HG02840 (cell line): ENCODE measurements at regions not wholly inside any gene's neighbourhood (a gene's known extent, or its start where the extent isn't known, plus 50 kb on each side); places are given as distances from the start of the nearest gene placed in this dataset.

ENCODE experiments used
- ATAC-seq: cut with Tn5 transposase; IDR thresholded peaks from one replicate; pipeline ENCODE4 v1.9.1; 2021; ENCODE audit warnings: mild to moderate bottlenecking, moderate library complexity, moderate number of reproducible peaks; ENCODE audit not compliant: unreplicated experiment, low FRiP score

- ATAC-seq: no peak
These were observed 601.5 kb upstream of the FANCL start for GRCh38 chr2:58842501-58843155.

DNA sequence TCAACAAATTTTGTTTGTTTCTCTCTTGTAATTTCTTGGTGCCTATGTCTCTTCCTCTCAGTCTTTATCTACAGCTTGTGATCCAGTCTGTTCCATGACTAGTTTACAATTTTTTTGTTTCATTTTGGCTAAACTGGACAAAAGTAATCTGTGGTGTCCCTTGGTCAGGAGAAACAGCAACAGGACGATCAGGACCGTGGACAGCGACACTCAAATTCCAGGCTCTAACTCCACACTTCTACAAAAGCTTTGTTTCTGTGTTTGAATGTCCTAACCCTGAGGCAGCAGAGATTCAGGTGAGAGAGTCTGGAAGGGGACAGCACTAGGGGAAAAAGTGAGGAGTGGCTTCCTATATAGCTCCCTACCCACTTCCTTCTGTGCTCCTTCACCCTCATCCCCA, 593.3 kb upstream of the FANCL start:
- no peak for ATAC-seq

DNA sequence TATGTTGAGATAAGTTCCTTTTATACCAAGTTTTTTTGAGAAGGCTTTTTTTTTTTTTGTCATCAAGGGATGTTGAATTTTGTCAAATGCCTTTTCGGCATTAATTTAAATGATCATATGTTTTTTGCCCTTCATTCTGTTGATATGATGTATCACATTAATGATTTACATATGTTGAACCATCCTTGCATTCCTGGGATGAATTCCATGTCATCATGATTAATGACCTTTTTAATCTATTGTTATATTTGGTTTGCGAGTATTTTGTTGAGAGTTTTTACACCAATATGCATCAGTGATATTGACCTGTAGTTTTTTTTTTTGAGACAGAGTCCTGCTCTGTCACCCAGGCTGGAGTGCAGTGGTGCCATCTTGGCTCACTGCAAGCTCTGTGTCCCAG, 585.7 kb upstream of the FANCL start:
- no peak for ATAC-seq

DNA sequence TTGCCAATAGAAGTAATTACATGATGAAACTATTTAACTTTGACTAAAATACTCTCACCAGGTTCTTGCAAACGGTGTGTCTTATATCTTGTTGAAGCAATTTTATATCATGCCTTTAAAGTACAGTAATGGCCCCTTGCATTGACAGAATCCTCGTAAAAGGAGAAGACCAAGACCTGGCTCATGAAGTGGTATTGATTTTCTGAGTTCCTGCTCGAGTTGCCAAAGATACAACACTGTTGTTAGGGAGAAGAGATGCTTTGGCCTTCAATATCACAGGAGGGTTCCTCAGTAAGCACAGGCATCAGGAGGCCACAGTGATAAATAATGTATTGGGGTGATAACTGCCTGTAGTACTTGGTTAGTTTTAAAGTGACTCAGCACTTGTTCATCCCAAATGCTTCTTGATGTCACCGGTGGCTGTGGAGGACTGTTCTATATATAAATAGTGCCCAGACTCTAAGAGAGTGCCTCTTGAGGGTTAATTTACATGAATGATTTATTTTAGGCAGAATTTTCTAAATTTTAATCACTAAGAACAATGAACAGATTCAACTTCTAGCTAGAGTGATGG, 571.7 kb upstream of the FANCL start:
- ATAC-seq: no peak

- ATAC-seq: no peak
These were observed 564.0 kb upstream of the FANCL start for GRCh38 chr2:58805126-58805525.

DNA sequence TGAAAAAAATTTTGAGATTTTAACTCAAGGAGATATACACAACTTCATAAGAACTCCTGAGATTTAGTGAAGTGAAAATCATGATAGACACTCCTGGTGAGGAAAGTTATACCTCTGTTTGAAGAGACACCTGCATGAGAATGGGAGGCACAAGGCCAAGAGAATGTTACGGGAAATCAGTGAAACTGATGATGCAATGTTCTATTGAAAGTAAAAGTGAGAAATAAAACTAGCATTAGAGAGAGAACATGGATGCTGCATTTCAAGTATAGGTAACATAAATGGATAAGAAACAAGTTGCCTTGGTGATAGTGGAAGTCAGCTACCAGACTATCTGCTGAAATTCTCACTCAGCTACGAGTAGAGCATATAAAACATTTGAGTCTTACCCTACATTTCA, 562.1 kb upstream of the FANCL start:
- no peak for ATAC-seq

DNA sequence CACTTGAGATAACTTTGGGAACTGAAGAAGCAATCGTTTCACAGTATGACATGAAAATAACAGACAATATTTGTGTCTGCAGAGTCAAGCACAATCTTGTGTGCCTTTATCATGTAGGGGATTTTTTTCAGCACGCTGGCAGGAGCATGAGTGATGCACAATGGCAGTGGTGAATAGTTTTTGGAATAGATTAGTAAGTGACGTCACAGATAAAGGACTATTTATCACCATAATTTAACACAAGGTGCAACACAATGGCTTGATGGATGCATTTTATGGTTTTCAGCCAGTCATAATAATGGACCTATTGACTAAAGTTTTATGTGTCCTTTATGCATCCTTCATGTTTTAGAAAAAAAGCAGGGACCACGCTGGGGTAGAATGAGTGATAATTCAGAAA, 559.8 kb upstream of the FANCL start:
- no peak for ATAC-seq

- no peak for ATAC-seq
These were observed 557.6 kb upstream of the FANCL start for GRCh38 chr2:58798676-58799208.

DNA sequence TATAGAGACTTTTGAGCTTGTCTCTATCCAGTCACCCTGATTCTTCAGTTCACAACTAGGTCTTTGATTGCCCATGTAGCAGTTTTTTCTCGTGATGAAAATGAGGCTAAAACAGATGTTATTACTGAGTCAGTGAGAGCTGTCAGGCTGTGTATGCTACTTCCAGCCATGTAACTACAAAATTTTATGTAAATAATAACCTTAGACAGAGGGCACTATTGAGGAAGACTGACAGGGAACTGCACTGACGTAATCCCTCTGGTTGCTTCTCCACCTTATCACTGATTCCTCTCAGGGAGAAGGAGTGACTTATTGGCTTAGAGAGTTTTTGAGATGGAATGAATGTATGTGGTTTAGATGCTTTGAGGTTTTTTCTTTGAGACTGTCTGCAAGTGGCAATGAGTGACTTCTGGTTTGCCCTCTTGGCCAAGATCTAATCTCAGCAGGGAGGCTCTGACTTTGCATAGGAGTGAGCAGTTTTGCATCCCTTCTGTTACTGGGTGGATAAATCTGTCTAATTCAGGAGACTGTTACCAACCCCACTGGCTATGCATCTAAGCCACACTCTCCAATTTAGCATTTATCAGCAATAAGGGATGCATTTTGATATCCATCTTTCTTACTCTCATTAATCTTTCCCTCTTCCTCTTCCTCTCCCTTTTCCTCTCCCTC, 555.2 kb upstream of the FANCL start:
- no peak for ATAC-seq

DNA sequence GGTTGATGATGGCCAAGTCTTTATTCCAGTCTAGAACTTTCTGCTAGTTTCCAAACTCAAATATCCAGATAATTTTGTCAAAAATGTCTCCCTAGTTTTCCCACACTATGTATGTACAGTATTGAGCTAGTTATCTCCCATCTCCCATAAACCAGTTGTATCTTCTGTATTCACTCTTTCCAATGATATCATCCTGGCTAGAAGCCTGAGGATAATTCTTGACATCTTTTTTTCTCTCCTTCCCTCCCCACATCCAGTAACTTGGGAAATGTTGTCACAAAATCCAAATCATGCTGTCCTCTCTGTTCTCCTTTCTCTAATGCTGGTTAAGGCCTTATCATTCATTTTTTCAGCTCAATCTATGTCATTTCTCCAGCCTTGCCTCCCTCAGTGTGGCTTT, 553.8 kb upstream of the FANCL start:
- ATAC-seq: no peak

- no peak for ATAC-seq
These were observed 553.0 kb upstream of the FANCL start for GRCh38 chr2:58794103-58794502.

DNA sequence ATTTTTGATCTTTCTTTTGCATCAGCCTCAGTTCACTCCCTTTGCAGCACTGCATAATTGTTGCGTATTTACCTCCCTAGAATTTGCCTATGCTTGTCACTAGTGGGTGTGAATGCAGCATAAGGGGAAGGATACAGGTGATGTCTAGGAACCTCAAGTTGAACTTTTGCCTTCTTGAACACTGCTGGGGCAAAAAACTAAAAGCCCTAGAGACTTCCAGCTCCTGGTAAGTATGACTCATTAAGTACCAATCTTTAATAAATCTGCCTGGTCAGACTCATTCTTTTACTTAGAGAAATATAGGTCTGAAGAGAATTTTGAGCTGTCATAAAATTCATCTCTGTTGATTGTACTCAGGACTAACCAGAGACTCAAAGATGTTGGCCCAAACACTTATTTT, 547.3 kb upstream of the FANCL start:
- no peak for ATAC-seq

DNA sequence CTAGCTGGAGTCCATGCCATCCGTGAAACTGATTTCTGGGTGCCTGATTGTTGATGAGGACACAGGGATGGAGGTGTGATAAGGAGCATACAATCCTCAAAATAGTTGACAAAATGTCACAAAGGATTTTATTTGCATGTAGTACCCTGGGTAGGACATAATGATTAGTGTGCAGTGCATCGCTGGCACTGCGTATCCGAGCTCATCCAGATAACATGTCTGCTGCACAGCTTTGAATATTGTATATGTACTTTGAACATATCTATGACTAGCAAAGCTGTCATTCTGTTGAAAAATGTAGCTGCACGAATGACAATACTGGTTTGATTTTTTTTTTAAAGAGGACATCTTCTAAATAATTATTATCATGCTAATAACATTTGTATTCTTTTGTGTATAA, 529.7 kb upstream of the FANCL start:
- no peak for ATAC-seq

DNA sequence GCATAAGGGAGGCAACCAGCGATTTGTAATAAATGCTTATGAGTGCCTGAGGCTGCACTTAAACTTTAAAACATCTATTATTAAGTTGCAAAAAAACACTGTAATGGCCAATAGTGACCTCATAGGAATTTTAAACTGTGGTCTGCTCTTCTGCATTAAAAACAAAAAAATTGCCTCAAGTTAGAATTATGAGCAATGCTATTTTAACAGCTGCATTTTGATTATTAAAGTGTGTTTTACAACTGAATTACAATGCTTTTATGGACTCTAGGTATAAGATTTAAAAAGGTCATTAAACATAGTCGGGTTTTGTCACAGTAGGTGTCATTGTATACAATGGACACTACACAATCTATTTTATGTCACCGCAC, 528.7 kb upstream of the FANCL start:
- ATAC-seq: no peak

GRCh38 chr2:58769111-58769863, 528.2 kb upstream of the FANCL start:
- no peak for ATAC-seq

GRCh38 chr2:58768715-58769080, 527.6 kb upstream of the FANCL start:
- no peak for ATAC-seq

- ATAC-seq: no peak
These were observed 526.9 kb upstream of the FANCL start for GRCh38 chr2:58767828-58768714.

DNA sequence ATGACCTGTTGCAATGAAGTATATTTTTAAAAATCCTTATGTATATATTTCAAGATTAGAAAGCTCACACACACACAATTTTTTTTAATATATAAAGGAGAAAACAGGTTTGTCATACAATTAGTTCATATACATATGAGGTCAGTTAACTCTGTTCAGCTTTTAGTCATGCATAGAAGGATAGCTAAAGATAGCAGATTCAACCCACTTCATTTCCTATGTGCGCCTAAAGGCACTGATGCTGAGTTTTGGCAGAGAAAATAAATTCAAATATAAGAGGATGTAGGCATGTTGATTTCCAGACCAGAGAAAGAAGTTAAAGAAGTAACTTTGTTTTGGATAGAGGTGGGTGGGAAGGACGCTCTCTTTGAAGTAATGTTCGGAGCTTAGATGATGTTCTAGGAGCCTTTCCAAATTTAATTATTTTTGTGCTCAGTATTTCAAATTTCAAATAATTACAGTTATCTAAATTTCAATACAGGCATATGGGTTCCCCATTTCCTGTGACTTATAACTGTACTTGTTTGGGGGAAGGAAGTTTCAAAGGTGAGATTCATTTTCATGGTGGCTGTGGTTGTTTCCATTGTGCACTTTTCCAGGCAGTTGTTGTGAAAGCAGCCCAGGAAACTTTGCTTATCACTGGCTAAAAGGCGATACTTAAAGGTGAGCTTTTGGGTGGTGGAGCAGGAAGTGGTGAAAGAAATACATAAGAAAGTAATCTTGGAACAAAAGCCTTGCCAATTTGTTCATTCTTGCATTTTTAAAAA, 523.4 kb upstream of the FANCL start:
- no peak for ATAC-seq

GRCh38 chr2:58762176-58762781, 521.2 kb upstream of the FANCL start:
- no peak for ATAC-seq
